ENCODE measurements at regions not wholly inside any gene's neighbourhood (a gene's known extent, or its start where the extent isn't known, plus 50 kb on each side); places are given as distances from the start of the nearest gene placed in this dataset.
"Not testable (repeated sequence)": the region's sequence is repeated elsewhere in the genome, so short reads cannot be mapped to it uniquely, and the experiment has no call there.

- not testable (repeated sequence) for TF ChIP-seq POLR2A, POLR2AphosphoS5, CTCF (IDR thresholded peaks at IDR 0.05)
Observed at GRCh38 chr2:145745387-145745721, 1225.4 kb upstream of the ZEB2 start.

Measured in suprapubic skin (tissue), 4 donors.